ENCODE measurements at regions not wholly inside any gene's neighbourhood (a gene's known extent, or its start where the extent isn't known, plus 50 kb on each side); places are given as distances from the start of the nearest gene placed in this dataset.

- Histone ChIP-seq H3K4me1 (ENCODE audit: insufficient read depth, low read length) (no peaks in the 10 kb centered on the region), H4K8ac (replicated peaks; ENCODE audit: insufficient read length, low read depth, low read length) (no peak overlapping the region), H3K27ac (ENCODE audit: insufficient read length, low read depth, low read length) (no peak overlapping the region), H3K56ac (ENCODE audit: insufficient read length, low read depth, low read length) (no peak overlapping the region), H3K9me3 (ENCODE audit: control insufficient read depth, low read depth, low read length) (no peaks in the 10 kb centered on the region), H2BK5ac (ENCODE audit: insufficient read length, low read length) (no peak overlapping the region), H3K79me2 (ENCODE audit: insufficient read depth, low read length) (no peaks in the 10 kb centered on the region), H2AFZ (ENCODE audit: low read length) (no peak overlapping the region), H2BK15ac (ENCODE audit: low read depth, low read length) (no peak overlapping the region), H3K4me2 (ENCODE audit: insufficient read depth, insufficient read length, low read length) (no peak overlapping the region), H4K5ac (ENCODE audit: insufficient read length, low read depth, low read length) (no peak overlapping the region), H4K91ac (ENCODE audit: insufficient read length, low read depth, low read length) (no peak overlapping the region), H3K4ac (ENCODE audit: low read depth, low read length) (no peak overlapping the region), H2BK12ac (ENCODE audit: insufficient read length, low read depth, low read length) (no peak overlapping the region), H3K23me2 (ENCODE audit: insufficient read length, low read depth, low read length, poor library complexity, severe bottlenecking) (no peaks in the 10 kb centered on the region), H3T11ph (ENCODE audit: low read length) (no peak overlapping the region), H3K14ac (ENCODE audit: insufficient read depth, low read length) (no peak overlapping the region), H3K18ac (ENCODE audit: insufficient read length, low read depth, low read length) (no peak overlapping the region), H3K27me3 (ENCODE audit: insufficient read depth, low read length) (no peaks in the 10 kb centered on the region), H4K20me1 (ENCODE audit: control insufficient read depth, insufficient read depth, insufficient read length) (no peaks in the 10 kb centered on the region), H2AK5ac (ENCODE audit: insufficient read length, low read length) (no peak overlapping the region), H3K23ac (ENCODE audit: insufficient read length, low read depth, low read length) (no peak overlapping the region), H3K79me1 (ENCODE audit: insufficient read depth, low read depth, low read length, poor library complexity, severe bottlenecking) (no peaks in the 10 kb centered on the region), H2BK20ac (ENCODE audit: low read depth, low read length, poor library complexity, severe bottlenecking) (no peak overlapping the region), H2BK120ac (ENCODE audit: low read depth, low read length, poor library complexity, severe bottlenecking) (no peak overlapping the region), H3K9ac (ENCODE audit: extremely low read depth, insufficient read length, low read length) (no peak overlapping the region)
- no peaks in the 10 kb centered on the region; the same call in 1 of the 2 replicates for H3K27me3 Mint-ChIP-seq (ENCODE audit: low read depth)
- peaks cover 2 to 5% of the 10 kb centered on the region in 2 experiments; a peak in 2 of 4 replicates for H3K4me1 Mint-ChIP-seq
- no peak for TF ChIP-seq CTCF (conservative IDR thresholded peaks at IDR 0.05)
- no peaks in the 10 kb centered on the region for H3K36me3 Mint-ChIP-seq (ENCODE audit: insufficient read depth in 1 of 3, low read depth in 3 of 3)
- no peak overlapping the region for H3K4me3 Mint-ChIP-seq
- H3K9me3 Mint-ChIP-seq = no peaks in the 10 kb centered on the region
- no peak for DNase-seq
- H3K27ac Mint-ChIP-seq = no peak overlapping the region; a peak in 1 of 7 replicates
- no CpG with 5 or more reads among the region's 8 CpGs for WGBS (ENCODE audit: extremely low coverage, insufficient read length, low lambda C conversion rate)
These were observed 115.1 kb upstream of the TNFAIP3 start for GRCh38 chr6:137751768-137752560.

All from H9 (cell line).